Mesothelial cell of epicardium (in vitro differentiated cells): ENCODE measurements at regions not wholly inside any gene's neighbourhood (a gene's known extent, or its start where the extent isn't known, plus 50 kb on each side); places are given as distances from the start of the nearest gene placed in this dataset.

ENCODE experiments used
- DNase-seq, 2 experiments: peaks; one replicate each; pipeline ENCODE4 v3.0.0; 2021; ENCODE audit warnings: low spot score in 2 of 2; ENCODE audit not compliant: unreplicated experiment in 2 of 2
- H3K27ac Mint-ChIP-seq: 2 replicates; pipeline ENCODE4 v1.8.0; 2021; ENCODE audit warnings: mixed read lengths
- H3K27me3 Mint-ChIP-seq: 2 replicates; pipeline ENCODE4 v1.8.0; 2021; ENCODE audit warnings: low read depth, mixed read lengths
- H3K36me3 Mint-ChIP-seq: 2 replicates; pipeline ENCODE4 v1.8.0; 2021; ENCODE audit warnings: mixed read lengths
- H3K4me1 Mint-ChIP-seq: 2 replicates; pipeline ENCODE4 v1.8.0; 2021; ENCODE audit warnings: mixed read lengths
- H3K4me3 Mint-ChIP-seq: 2 replicates; pipeline ENCODE4 v1.8.0; 2021; ENCODE audit warnings: mild to moderate bottlenecking, moderate library complexity, mixed read lengths
- H3K9me3 Mint-ChIP-seq: 2 replicates; pipeline ENCODE4 v1.8.0; 2021; ENCODE audit warnings: mixed read lengths
- TF ChIP-seq, protein P1 (sequence below): fragments of 200-600 bp; sonication (generic); IDR thresholded peaks from one replicate; pipeline ENCODE4 v1.5.0; 2021; ENCODE audit warnings: antibody characterized with exemption; ENCODE audit not compliant: unreplicated experiment

DNA sequence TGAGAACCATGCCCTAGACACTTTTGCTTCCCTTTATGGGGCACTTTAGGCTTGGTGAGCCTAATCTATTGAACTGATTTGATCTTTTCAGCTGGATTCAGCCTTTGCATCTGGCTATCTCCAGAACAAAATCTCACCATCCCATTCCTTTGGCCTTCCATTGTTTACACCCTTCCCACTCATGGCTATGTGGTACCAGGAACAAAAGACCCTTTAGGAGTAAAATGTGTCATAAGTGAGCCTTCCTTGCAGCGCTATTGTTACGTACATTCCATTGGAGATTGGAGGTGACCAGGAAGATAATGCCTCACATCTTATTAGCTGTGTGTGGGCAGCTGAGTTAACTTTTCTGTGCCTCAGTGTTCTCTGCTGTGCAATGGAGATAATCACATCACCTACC lies 188.4 kb downstream of the SATB1 start:
- TF ChIP-seq, protein P1, sequence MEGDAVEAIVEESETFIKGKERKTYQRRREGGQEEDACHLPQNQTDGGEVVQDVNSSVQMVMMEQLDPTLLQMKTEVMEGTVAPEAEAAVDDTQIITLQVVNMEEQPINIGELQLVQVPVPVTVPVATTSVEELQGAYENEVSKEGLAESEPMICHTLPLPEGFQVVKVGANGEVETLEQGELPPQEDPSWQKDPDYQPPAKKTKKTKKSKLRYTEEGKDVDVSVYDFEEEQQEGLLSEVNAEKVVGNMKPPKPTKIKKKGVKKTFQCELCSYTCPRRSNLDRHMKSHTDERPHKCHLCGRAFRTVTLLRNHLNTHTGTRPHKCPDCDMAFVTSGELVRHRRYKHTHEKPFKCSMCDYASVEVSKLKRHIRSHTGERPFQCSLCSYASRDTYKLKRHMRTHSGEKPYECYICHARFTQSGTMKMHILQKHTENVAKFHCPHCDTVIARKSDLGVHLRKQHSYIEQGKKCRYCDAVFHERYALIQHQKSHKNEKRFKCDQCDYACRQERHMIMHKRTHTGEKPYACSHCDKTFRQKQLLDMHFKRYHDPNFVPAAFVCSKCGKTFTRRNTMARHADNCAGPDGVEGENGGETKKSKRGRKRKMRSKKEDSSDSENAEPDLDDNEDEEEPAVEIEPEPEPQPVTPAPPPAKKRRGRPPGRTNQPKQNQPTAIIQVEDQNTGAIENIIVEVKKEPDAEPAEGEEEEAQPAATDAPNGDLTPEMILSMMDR: no peak
- H3K27ac Mint-ChIP-seq: no peak overlapping the region
- DNase-seq: no peak
- no peaks in the 10 kb centered on the region for H3K36me3 Mint-ChIP-seq
- H3K9me3 Mint-ChIP-seq: no peaks in the 10 kb centered on the region
- peaks cover 40% of the 10 kb centered on the region for H3K4me1 Mint-ChIP-seq
- no peaks in the 10 kb centered on the region for H3K27me3 Mint-ChIP-seq
- no peak overlapping the region for H3K4me3 Mint-ChIP-seq

DNA sequence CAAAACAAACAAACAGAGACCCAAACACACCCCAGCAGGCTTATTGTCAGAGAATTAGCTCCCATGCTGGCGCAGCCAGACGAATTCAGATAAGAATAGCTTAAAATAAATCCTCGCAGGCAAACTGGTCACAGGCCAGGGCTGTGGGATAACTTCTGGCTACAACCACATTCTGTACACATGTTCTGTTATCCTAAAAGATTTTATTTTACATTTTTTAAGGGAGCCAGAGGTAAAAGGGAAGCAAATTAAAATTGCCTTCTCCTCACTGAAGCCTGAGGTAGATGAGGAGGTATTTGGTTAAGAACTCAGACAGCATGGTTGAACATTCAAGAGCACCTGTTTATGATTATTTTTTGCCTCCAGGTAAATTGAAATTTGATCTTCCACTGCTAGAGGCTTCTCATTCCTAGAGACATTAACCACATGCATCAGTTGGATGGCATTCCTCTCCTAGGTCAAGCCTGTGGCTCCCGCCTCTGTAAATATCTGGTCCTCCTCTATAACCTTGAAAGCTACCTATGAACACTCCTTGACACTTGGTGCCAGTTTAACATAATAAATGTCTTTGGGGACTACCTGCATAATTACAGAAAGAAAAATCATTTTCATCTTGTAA lies 190.3 kb downstream of the SATB1 start:
- H3K27ac Mint-ChIP-seq: peak overlapping the region; percentile 79
- peak overlapping the region; percentile 26 for H3K4me3 Mint-ChIP-seq
- no peaks in the 10 kb centered on the region for H3K27me3 Mint-ChIP-seq
- no peaks in the 10 kb centered on the region for H3K36me3 Mint-ChIP-seq
- no peak for DNase-seq
- peaks cover 40% of the 10 kb centered on the region for H3K4me1 Mint-ChIP-seq
- H3K9me3 Mint-ChIP-seq: no peaks in the 10 kb centered on the region
- TF ChIP-seq, protein P1: no peak

DNA sequence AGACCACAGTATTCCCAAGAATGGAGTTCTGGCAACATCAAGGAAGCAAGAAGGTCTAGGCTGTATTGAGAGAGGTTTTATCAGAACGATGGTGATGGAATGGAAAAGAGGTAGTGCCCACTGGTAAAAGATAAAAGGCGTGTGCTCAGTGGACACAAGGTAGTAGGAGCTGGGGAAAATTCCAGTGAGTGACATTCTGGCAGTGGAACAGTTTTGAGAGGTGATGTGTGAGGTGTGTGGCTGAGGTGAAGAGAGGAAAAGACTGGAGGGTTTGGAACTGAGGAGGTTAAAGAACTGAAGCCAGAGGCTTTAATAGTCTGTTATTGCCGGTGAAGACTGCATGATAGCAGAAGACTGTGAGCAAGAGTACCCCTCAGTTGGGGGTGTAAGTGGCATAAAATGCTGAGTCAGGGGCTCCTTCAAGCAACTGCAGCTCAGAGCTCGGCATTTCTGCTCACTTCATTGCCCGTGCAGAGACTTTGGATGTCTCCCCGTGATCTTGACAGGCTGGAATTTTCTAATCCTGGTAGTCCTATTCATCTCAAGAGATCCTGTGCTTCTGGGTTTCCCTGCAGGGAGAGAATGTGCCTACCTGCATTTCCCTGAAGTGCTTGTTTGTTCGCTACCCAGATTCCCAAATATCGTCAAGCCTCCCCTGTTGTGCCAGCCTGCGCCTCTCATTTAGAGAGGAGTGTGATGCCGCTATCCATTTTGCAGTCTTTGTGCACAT lies 191.0 kb downstream of the SATB1 start:
- TF ChIP-seq, protein P1: no peak
- H3K27ac Mint-ChIP-seq: peak overlapping the region; percentile 79
- peaks cover 40% of the 10 kb centered on the region for H3K4me1 Mint-ChIP-seq
- H3K36me3 Mint-ChIP-seq: no peaks in the 10 kb centered on the region
- peak overlapping the region; percentile 26 for H3K4me3 Mint-ChIP-seq
- no peak for DNase-seq
- no peaks in the 10 kb centered on the region for H3K9me3 Mint-ChIP-seq
- H3K27me3 Mint-ChIP-seq: no peaks in the 10 kb centered on the region

DNA sequence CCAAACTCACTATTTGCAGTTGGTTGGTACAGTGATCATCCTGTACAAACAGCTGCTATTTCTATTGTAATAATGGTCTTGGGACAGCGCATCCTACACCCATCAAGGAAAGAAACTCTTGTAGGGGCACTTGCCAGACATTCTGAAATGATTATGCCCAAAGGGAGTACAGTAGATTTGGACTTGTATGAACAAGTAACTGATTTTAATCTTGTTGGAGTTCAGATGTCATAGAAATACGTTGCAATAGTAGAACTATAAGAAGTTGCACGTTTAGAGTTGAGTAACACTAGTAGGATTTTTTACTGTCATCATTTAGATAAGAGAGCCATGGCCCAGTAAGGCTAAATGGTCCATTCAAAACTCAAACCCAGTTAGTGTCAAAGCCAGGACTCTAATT lies 192.8 kb downstream of the SATB1 start:
- TF ChIP-seq, protein P1: no peak
- no peak for DNase-seq
- H3K27me3 Mint-ChIP-seq: no peaks in the 10 kb centered on the region
- no peak overlapping the region for H3K27ac Mint-ChIP-seq
- H3K36me3 Mint-ChIP-seq: no peaks in the 10 kb centered on the region
- no peak overlapping the region for H3K4me3 Mint-ChIP-seq
- H3K9me3 Mint-ChIP-seq: no peaks in the 10 kb centered on the region
- H3K4me1 Mint-ChIP-seq: peaks cover 35% of the 10 kb centered on the region

DNA sequence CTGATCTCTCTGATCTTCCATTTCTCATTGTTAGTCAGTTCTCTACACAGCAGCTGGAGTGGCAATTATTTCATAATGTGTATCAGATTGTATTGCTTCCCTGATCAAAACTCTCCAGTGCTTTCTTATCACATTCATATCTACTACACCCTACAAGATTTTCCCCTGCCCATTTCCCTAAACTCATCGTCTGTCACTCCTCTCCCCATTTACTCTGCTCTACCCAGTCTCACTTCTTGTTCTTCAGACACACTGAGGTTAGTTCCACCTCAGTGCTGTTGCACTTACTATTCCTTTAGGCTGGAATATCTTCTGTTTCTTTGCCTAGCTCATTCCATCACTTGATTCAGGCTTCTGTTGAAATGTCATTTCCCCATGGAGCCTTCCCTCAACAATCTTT lies 197.1 kb downstream of the SATB1 start:
- no peak overlapping the region for H3K27ac Mint-ChIP-seq
- peaks cover 11% of the 10 kb centered on the region for H3K4me1 Mint-ChIP-seq
- TF ChIP-seq, protein P1: no peak
- H3K9me3 Mint-ChIP-seq: no peaks in the 10 kb centered on the region
- DNase-seq: no peak
- no peaks in the 10 kb centered on the region for H3K36me3 Mint-ChIP-seq
- H3K27me3 Mint-ChIP-seq: no peaks in the 10 kb centered on the region
- no peak overlapping the region for H3K4me3 Mint-ChIP-seq
